ENCODE measurements at regions not wholly inside any gene's neighbourhood (a gene's known extent, or its start where the extent isn't known, plus 50 kb on each side); places are given as distances from the start of the nearest gene placed in this dataset.
A peak's percentile ranks its signal among the peaks of the same experiment; 100 is the strongest.

DNA sequence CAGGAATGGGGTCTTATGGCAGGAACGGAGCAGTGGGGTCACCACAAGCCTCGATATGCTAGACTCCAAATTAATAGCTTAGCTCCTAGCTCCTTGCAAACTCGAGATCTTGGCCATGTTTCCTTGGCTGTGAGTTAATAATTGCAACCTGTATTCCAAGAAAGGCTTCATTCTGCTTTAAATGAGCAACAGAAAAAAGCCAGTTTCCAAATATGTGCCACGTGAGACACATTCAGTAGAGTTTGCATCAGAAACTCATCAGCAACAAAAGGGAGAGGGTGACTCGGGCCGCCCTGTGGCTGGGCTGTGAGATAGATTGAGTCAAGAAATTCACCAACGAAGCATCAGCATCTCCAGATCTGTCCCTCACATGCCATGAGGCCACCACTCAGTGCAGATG lies 112.0 kb downstream of the NPTX2 start:
- no peak overlapping the region for H2BK5ac ChIP-seq (ENCODE audit: low read length)
- H3K4me2 ChIP-seq (ENCODE audit: insufficient read depth, low read length, poor library complexity, severe bottlenecking) = no peak overlapping the region
- no peak overlapping the region for H4K91ac ChIP-seq (ENCODE audit: low read depth, low read length, poor library complexity)
- no peak overlapping the region for H3K4me3 ChIP-seq (ENCODE audit: low read length in 2 of 2)
- no peak overlapping the region for H2BK12ac ChIP-seq (ENCODE audit: low read length)
- no peaks in the 10 kb centered on the region for H3K79me1 ChIP-seq (ENCODE audit: low read depth, low read length)
- H4K8ac ChIP-seq (ENCODE audit: low read depth, low read length) = no peak overlapping the region
- no peak overlapping the region for H2BK120ac ChIP-seq (ENCODE audit: low read depth, low read length)
- H2AK5ac ChIP-seq (ENCODE audit: low read depth, low read length) = no peak overlapping the region
- WGBS, 2 donors (ENCODE audit: extremely low coverage in 2 of 2, insufficient read length in 2 of 2, insufficient replicate concordance in 1 of 2) = no CpG with 5 or more reads among the region's 7 CpGs
- no peak overlapping the region for H3K14ac ChIP-seq (ENCODE audit: low read length)
- H3K9ac ChIP-seq (ENCODE audit: low read depth, low read length, poor library complexity) = no peak overlapping the region
- no peak overlapping the region for H3K18ac ChIP-seq (ENCODE audit: low read length)
- no peak overlapping the region for H2BK15ac ChIP-seq (ENCODE audit: low read length)
- no peak overlapping the region for H3K27ac ChIP-seq (replicated peaks; ENCODE audit: low read length)
- H3K9me3 ChIP-seq (replicated peaks in 1 of 2; ENCODE audit: control insufficient read depth in 2 of 2, insufficient read depth in 1 of 2, low read depth in 1 of 2, low read length in 2 of 2) = no peaks in the 10 kb centered on the region
- no peaks in the 10 kb centered on the region for H3K27me3 ChIP-seq (ENCODE audit: control insufficient read depth in 3 of 3, insufficient read depth in 3 of 3, low read depth in 1 of 3, low read length in 3 of 3)
- no peak overlapping the region for H3K23ac ChIP-seq (ENCODE audit: low read depth, low read length, poor library complexity)
- no peaks in the 10 kb centered on the region for H3K4me1 ChIP-seq (ENCODE audit: control insufficient read depth in 2 of 2, insufficient read depth in 1 of 2, low read depth in 1 of 2, low read length in 2 of 2)
- H2AFZ ChIP-seq (ENCODE audit: low read length) = no peak overlapping the region
- no peak overlapping the region for H3K4ac ChIP-seq (ENCODE audit: low read length)
- no peaks in the 10 kb centered on the region for H3K36me3 ChIP-seq (replicated peaks in 1 of 2; ENCODE audit: control insufficient read depth in 2 of 2, insufficient read depth in 2 of 2, low read length in 2 of 2)
- DNase-seq (ENCODE audit: low spot score) = no peak

DNA sequence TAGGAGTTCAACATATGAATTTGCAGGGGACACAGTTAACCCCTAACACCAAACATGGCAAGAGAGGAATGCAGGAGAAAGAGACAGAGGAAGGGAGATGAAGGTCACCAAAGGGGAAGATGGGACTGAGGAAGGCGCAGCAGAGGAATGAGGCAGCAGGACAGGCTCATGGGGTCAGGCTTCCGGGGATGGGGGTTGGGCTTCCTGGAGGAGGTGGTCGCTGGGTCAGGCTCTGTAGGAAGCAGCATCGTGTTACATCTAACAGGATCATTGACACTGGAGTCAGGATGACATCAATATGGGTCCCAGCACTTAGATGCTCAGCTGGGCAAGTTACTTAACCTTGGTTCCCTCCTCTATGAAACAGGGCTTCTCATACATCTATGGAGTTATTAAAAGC lies 113.2 kb downstream of the NPTX2 start:
- Histone ChIP-seq H3K23ac (ENCODE audit: low read depth, low read length, poor library complexity) (no peak overlapping the region), H3K36me3 (replicated peaks in 1 of 2; ENCODE audit: control insufficient read depth in 2 of 2, insufficient read depth in 2 of 2, low read length in 2 of 2) (no peaks in the 10 kb centered on the region), H2BK12ac (ENCODE audit: low read length) (no peak overlapping the region), H4K91ac (ENCODE audit: low read depth, low read length, poor library complexity) (no peak overlapping the region), H4K8ac (ENCODE audit: low read depth, low read length) (no peak overlapping the region), H2BK120ac (ENCODE audit: low read depth, low read length) (no peak overlapping the region), H3K9me3 (replicated peaks in 1 of 2; ENCODE audit: control insufficient read depth in 2 of 2, insufficient read depth in 1 of 2, low read depth in 1 of 2, low read length in 2 of 2) (no peaks in the 10 kb centered on the region), H3K4me1 (ENCODE audit: control insufficient read depth in 2 of 2, insufficient read depth in 1 of 2, low read depth in 1 of 2, low read length in 2 of 2) (no peaks in the 10 kb centered on the region), H3K4me2 (ENCODE audit: insufficient read depth, low read length, poor library complexity, severe bottlenecking) (no peak overlapping the region), H2BK5ac (ENCODE audit: low read length) (no peak overlapping the region), H3K27me3 (ENCODE audit: control insufficient read depth in 3 of 3, insufficient read depth in 3 of 3, low read depth in 1 of 3, low read length in 3 of 3) (no peaks in the 10 kb centered on the region), H2AFZ (ENCODE audit: low read length) (no peak overlapping the region), H3K4ac (ENCODE audit: low read length) (no peak overlapping the region), H3K79me1 (ENCODE audit: low read depth, low read length) (no peaks in the 10 kb centered on the region), H2AK5ac (ENCODE audit: low read depth, low read length) (no peak overlapping the region), H3K27ac (replicated peaks; ENCODE audit: low read length) (no peak overlapping the region), H3K18ac (ENCODE audit: low read length) (no peak overlapping the region), H3K9ac (ENCODE audit: low read depth, low read length, poor library complexity) (no peak overlapping the region), H3K4me3 (ENCODE audit: low read length in 2 of 2) (no peak overlapping the region), H3K14ac (ENCODE audit: low read length) (no peak overlapping the region), H2BK15ac (ENCODE audit: low read length) (no peak overlapping the region)
- WGBS, 2 donors (ENCODE audit: extremely low coverage in 2 of 2, insufficient read length in 2 of 2, insufficient replicate concordance in 1 of 2) = no CpG with 5 or more reads among the region's 4 CpGs
- DNase-seq (ENCODE audit: low spot score) = no peak

DNA sequence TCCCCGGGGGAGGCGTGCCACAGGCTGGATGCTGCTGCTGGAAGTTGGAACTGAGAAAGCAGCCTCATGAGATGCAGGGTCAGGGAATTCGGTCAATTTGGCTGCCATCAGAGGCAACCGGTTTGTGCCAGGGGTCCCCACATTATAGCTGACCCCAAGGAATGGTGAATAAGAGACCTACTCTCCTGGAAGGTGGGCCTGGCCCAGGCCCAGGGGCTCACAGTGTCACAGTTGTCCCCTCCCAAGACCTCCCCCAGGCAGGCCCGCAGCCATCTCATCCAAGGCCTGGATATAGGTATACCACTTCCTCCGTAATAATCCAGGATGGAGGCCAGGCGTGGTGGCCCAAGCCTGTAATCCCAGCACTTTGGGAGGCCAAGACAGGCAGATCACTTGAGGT lies 114.6 kb downstream of the NPTX2 start:
- Histone ChIP-seq H3K4ac (ENCODE audit: low read length) (no peak overlapping the region), H3K79me1 (ENCODE audit: low read depth, low read length) (no peaks in the 10 kb centered on the region), H3K18ac (ENCODE audit: low read length) (peak overlapping the region; percentile 64), H3K9me3 (replicated peaks in 1 of 2; ENCODE audit: control insufficient read depth in 2 of 2, insufficient read depth in 1 of 2, low read depth in 1 of 2, low read length in 2 of 2) (no peaks in the 10 kb centered on the region), H3K9ac (ENCODE audit: low read depth, low read length, poor library complexity) (no peak overlapping the region), H3K27ac (replicated peaks; ENCODE audit: low read length) (no peak overlapping the region), H3K36me3 (replicated peaks in 1 of 2; ENCODE audit: control insufficient read depth in 2 of 2, insufficient read depth in 2 of 2, low read length in 2 of 2) (no peaks in the 10 kb centered on the region), H2BK5ac (ENCODE audit: low read length) (no peak overlapping the region), H2BK12ac (ENCODE audit: low read length) (no peak overlapping the region), H3K14ac (ENCODE audit: low read length) (no peak overlapping the region), H2BK120ac (ENCODE audit: low read depth, low read length) (no peak overlapping the region), H3K4me2 (ENCODE audit: insufficient read depth, low read length, poor library complexity, severe bottlenecking) (no peak overlapping the region), H3K4me1 (ENCODE audit: control insufficient read depth in 2 of 2, insufficient read depth in 1 of 2, low read depth in 1 of 2, low read length in 2 of 2) (no peaks in the 10 kb centered on the region), H3K27me3 (ENCODE audit: control insufficient read depth in 3 of 3, insufficient read depth in 3 of 3, low read depth in 1 of 3, low read length in 3 of 3) (no peaks in the 10 kb centered on the region), H4K91ac (ENCODE audit: low read depth, low read length, poor library complexity) (no peak overlapping the region), H3K23ac (ENCODE audit: low read depth, low read length, poor library complexity) (no peak overlapping the region), H4K8ac (ENCODE audit: low read depth, low read length) (no peak overlapping the region), H2AFZ (ENCODE audit: low read length) (no peak overlapping the region), H2BK15ac (ENCODE audit: low read length) (no peak overlapping the region), H2AK5ac (ENCODE audit: low read depth, low read length) (peak overlapping the region; percentile 37), H3K4me3 (ENCODE audit: low read length in 2 of 2) (no peak overlapping the region)
- no CpG with 5 or more reads among the region's 7 CpGs for WGBS, 2 donors (ENCODE audit: extremely low coverage in 2 of 2, insufficient read length in 2 of 2, insufficient replicate concordance in 1 of 2)
- no peak for DNase-seq (ENCODE audit: low spot score)

DNA sequence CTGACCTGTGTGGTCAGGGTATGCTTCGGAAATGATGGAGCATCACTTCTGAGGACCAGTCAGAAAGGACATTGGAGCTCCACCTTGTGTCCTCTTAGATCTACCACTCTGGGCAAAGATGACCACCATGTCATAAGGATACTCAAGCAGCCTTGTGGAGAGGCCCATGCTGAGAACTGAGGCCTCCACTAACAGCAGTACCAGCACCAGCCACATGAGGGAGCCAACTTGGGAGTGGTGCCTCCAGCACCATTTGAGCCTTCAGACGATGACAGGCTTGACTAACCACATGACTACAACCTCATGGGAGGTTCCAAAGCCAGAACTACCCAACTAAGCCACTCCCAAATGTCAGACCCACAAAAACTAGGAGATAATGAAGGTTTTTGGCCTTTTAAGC lies 116.0 kb downstream of the NPTX2 start:
- Histone ChIP-seq H3K27ac (replicated peaks; ENCODE audit: low read length) (no peak overlapping the region), H2BK15ac (ENCODE audit: low read length) (no peak overlapping the region), H3K14ac (ENCODE audit: low read length) (no peak overlapping the region), H2BK120ac (ENCODE audit: low read depth, low read length) (no peak overlapping the region), H4K91ac (ENCODE audit: low read depth, low read length, poor library complexity) (no peak overlapping the region), H3K27me3 (ENCODE audit: control insufficient read depth in 3 of 3, insufficient read depth in 3 of 3, low read depth in 1 of 3, low read length in 3 of 3) (no peaks in the 10 kb centered on the region), H3K9ac (ENCODE audit: low read depth, low read length, poor library complexity) (no peak overlapping the region), H2AFZ (ENCODE audit: low read length) (no peak overlapping the region), H2AK5ac (ENCODE audit: low read depth, low read length) (no peak overlapping the region), H3K18ac (ENCODE audit: low read length) (no peak overlapping the region), H2BK12ac (ENCODE audit: low read length) (no peak overlapping the region), H3K9me3 (replicated peaks in 1 of 2; ENCODE audit: control insufficient read depth in 2 of 2, insufficient read depth in 1 of 2, low read depth in 1 of 2, low read length in 2 of 2) (no peaks in the 10 kb centered on the region), H3K4me1 (ENCODE audit: control insufficient read depth in 2 of 2, insufficient read depth in 1 of 2, low read depth in 1 of 2, low read length in 2 of 2) (no peaks in the 10 kb centered on the region), H2BK5ac (ENCODE audit: low read length) (no peak overlapping the region), H3K4ac (ENCODE audit: low read length) (no peak overlapping the region), H3K4me2 (ENCODE audit: insufficient read depth, low read length, poor library complexity, severe bottlenecking) (no peak overlapping the region), H3K23ac (ENCODE audit: low read depth, low read length, poor library complexity) (no peak overlapping the region), H3K36me3 (replicated peaks in 1 of 2; ENCODE audit: control insufficient read depth in 2 of 2, insufficient read depth in 2 of 2, low read length in 2 of 2) (no peaks in the 10 kb centered on the region), H4K8ac (ENCODE audit: low read depth, low read length) (no peak overlapping the region), H3K79me1 (ENCODE audit: low read depth, low read length) (no peaks in the 10 kb centered on the region), H3K4me3 (ENCODE audit: low read length in 2 of 2) (no peak overlapping the region)
- WGBS, 2 donors (ENCODE audit: extremely low coverage in 2 of 2, insufficient read length in 2 of 2, insufficient replicate concordance in 1 of 2) = no CpG with 5 or more reads among the region's 2 CpGs
- DNase-seq (ENCODE audit: low spot score) = no peak
